ENCODE measurements at regions not wholly inside any gene's neighbourhood (a gene's known extent, or its start where the extent isn't known, plus 50 kb on each side); places are given as distances from the start of the nearest gene placed in this dataset.

DNA sequence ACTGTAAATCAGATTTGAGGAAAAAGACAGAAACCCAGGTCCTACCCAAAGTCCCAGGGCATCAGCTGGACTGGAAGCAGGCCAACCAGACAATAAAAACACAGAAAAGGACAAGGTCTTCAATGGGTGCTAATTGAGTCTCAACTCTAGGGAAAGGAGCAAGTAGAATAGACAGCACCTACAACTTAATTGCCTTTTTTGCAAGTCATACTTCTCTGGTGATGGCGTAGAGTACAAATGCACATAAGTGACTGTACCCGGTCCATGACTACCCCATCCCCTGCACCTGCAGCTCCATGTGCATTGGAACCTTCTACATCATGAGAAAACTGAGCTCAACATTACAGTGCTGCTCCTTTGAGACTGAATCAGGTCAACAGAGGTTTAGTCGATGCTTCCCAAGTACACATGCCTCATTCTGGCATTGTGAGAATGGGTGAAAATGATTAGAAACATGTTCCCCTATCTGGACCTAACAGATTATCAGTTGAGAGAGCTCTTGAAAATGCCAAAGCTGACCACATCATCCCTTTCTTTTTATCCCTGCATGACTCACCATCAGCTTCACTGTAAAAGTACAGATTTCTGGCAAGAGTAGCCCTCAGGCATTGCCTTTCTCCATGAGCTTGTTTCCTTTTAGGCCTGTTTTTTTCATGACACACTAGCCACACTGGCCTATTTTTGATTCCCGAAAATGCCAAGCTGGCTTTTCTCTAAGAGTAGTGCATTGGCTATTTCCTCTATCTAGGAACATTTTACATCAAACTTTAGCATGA is 298.3 kb downstream of the HS3ST1 start:
- H3F3A ChIP-seq (ENCODE audit: low read depth), result no peaks in the 10 kb centered on the region
- H3K9me3 ChIP-seq (ENCODE audit: insufficient read depth, low read depth, low read length), result peaks cover 8% of the 10 kb centered on the region; the same call in 1 of the 2 replicates
- peaks cover 5% of the 10 kb centered on the region for H3K4me1 ChIP-seq (ENCODE audit: insufficient read depth, low read length, poor library complexity, severe bottlenecking)
- H3K4me2 ChIP-seq (ENCODE audit: low read depth, low read length, poor library complexity, severe bottlenecking), result no peak overlapping the region
- no peaks in the 10 kb centered on the region for H3K27me3 ChIP-seq (ENCODE audit: insufficient read depth, low read length, poor library complexity, severe bottlenecking)
- no peak overlapping the region for H3K9ac ChIP-seq (ENCODE audit: low read depth, low read length, poor library complexity, severe bottlenecking)
- no peaks in the 10 kb centered on the region for H3K9me2 ChIP-seq (replicated peaks; ENCODE audit: low read depth, low read length)
- TF ChIP-seq EZH2phosphoT487 (IDR thresholded peaks at IDR 0.05; ENCODE audit: borderline replicate concordance), result no peak
- TF ChIP-seq, protein P1, sequence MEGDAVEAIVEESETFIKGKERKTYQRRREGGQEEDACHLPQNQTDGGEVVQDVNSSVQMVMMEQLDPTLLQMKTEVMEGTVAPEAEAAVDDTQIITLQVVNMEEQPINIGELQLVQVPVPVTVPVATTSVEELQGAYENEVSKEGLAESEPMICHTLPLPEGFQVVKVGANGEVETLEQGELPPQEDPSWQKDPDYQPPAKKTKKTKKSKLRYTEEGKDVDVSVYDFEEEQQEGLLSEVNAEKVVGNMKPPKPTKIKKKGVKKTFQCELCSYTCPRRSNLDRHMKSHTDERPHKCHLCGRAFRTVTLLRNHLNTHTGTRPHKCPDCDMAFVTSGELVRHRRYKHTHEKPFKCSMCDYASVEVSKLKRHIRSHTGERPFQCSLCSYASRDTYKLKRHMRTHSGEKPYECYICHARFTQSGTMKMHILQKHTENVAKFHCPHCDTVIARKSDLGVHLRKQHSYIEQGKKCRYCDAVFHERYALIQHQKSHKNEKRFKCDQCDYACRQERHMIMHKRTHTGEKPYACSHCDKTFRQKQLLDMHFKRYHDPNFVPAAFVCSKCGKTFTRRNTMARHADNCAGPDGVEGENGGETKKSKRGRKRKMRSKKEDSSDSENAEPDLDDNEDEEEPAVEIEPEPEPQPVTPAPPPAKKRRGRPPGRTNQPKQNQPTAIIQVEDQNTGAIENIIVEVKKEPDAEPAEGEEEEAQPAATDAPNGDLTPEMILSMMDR (conservative IDR thresholded peaks at IDR 0.05; ENCODE audit: low read length), result no peak
- no peaks in the 10 kb centered on the region for H3K79me2 ChIP-seq (ENCODE audit: insufficient read depth, low read length)
- H3K4me3 ChIP-seq (ENCODE audit: low read length, poor library complexity, severe bottlenecking), result no peak overlapping the region
- H3K36me3 ChIP-seq (ENCODE audit: insufficient read depth, low read length), result peaks cover 6% of the 10 kb centered on the region; the same call in 1 of the 2 replicates
- no peak overlapping the region for H2AFZ ChIP-seq (ENCODE audit: low read length)
- no peaks in the 10 kb centered on the region for H4K20me1 ChIP-seq (ENCODE audit: insufficient read depth, low read length, poor library complexity, severe bottlenecking)

DNA sequence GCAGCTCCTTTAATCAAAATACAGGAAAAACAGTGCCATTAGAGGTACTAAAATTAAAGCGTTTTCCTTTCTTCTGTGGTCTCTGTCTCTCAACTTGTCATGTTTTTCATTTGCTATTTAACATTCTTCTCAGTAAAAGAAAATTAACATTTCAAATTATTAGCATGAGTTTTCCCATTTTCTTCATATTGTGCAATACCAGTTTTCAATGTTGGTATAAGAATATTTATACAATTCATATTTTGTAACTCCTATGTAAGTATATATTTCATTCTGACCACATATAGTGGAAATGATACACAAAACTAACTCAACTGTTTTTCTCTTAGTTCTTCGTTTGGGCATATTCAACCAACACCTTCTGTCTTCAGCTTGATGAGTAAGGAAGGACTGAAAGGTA is 308.3 kb downstream of the HS3ST1 start:
- no peaks in the 10 kb centered on the region for H3K9me3 ChIP-seq (ENCODE audit: insufficient read depth, low read depth, low read length)
- no peak overlapping the region for H2AFZ ChIP-seq (ENCODE audit: low read length)
- H3K4me1 ChIP-seq (ENCODE audit: insufficient read depth, low read length, poor library complexity, severe bottlenecking), result peaks cover 31% of the 10 kb centered on the region
- no peaks in the 10 kb centered on the region for H3K79me2 ChIP-seq (ENCODE audit: insufficient read depth, low read length)
- peaks cover 3% of the 10 kb centered on the region; the same call in 1 of the 2 replicates for H3F3A ChIP-seq (ENCODE audit: low read depth)
- no peak overlapping the region for H3K9ac ChIP-seq (ENCODE audit: low read depth, low read length, poor library complexity, severe bottlenecking)
- no peak overlapping the region for H3K4me2 ChIP-seq (ENCODE audit: low read depth, low read length, poor library complexity, severe bottlenecking)
- H3K9me2 ChIP-seq (replicated peaks; ENCODE audit: low read depth, low read length), result no peaks in the 10 kb centered on the region
- no peaks in the 10 kb centered on the region for H4K20me1 ChIP-seq (ENCODE audit: insufficient read depth, low read length, poor library complexity, severe bottlenecking)
- no peak overlapping the region for H3K4me3 ChIP-seq (ENCODE audit: low read length, poor library complexity, severe bottlenecking)
- TF ChIP-seq, protein P1 (conservative IDR thresholded peaks at IDR 0.05; ENCODE audit: low read length), result no peak
- no peak for TF ChIP-seq EZH2phosphoT487 (IDR thresholded peaks at IDR 0.05; ENCODE audit: borderline replicate concordance)
- no peaks in the 10 kb centered on the region for H3K27me3 ChIP-seq (ENCODE audit: insufficient read depth, low read length, poor library complexity, severe bottlenecking)
- peaks cover 20% of the 10 kb centered on the region; the same call in 1 of the 2 replicates for H3K36me3 ChIP-seq (ENCODE audit: insufficient read depth, low read length)

DNA sequence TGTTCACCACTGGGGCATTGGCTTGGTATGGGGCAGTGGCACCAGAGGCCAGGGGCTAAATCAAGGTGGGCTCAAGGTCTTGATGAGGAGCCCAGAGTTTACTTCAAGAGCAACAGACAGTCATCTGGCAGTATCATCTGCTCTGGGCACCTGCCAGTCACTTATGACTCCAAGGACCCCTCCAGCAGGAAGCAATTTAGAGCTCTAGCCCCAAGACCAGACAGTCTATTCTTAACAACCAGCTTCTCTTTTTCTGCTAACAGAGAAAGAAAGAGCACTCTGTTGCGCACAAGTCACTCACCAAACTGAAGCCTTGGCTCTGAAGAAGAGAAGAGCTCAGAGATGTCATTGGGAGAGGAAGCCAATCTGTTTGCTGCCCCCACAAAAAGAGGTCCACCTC is 309.2 kb downstream of the HS3ST1 start:
- TF ChIP-seq, protein P1 (conservative IDR thresholded peaks at IDR 0.05; ENCODE audit: low read length), result no peak
- TF ChIP-seq EZH2phosphoT487 (IDR thresholded peaks at IDR 0.05; ENCODE audit: borderline replicate concordance), result no peak
- no peaks in the 10 kb centered on the region for H4K20me1 ChIP-seq (ENCODE audit: insufficient read depth, low read length, poor library complexity, severe bottlenecking)
- peaks cover 24% of the 10 kb centered on the region for H3K4me1 ChIP-seq (ENCODE audit: insufficient read depth, low read length, poor library complexity, severe bottlenecking)
- no peaks in the 10 kb centered on the region for H3K9me2 ChIP-seq (replicated peaks; ENCODE audit: low read depth, low read length)
- H3K27me3 ChIP-seq (ENCODE audit: insufficient read depth, low read length, poor library complexity, severe bottlenecking), result no peaks in the 10 kb centered on the region
- H3K4me2 ChIP-seq (ENCODE audit: low read depth, low read length, poor library complexity, severe bottlenecking), result no peak overlapping the region
- peaks cover 3% of the 10 kb centered on the region; the same call in 1 of the 2 replicates for H3F3A ChIP-seq (ENCODE audit: low read depth)
- no peak overlapping the region for H3K4me3 ChIP-seq (ENCODE audit: low read length, poor library complexity, severe bottlenecking)
- no peaks in the 10 kb centered on the region for H3K79me2 ChIP-seq (ENCODE audit: insufficient read depth, low read length)
- H2AFZ ChIP-seq (ENCODE audit: low read length), result no peak overlapping the region
- H3K9ac ChIP-seq (ENCODE audit: low read depth, low read length, poor library complexity, severe bottlenecking), result no peak overlapping the region
- peaks cover 20% of the 10 kb centered on the region; the same call in 1 of the 2 replicates for H3K36me3 ChIP-seq (ENCODE audit: insufficient read depth, low read length)
- H3K9me3 ChIP-seq (ENCODE audit: insufficient read depth, low read depth, low read length), result no peaks in the 10 kb centered on the region

Data from Loucy (cell line).